Neural cell (in vitro differentiated cells): ENCODE measurements at regions not wholly inside any gene's neighbourhood (a gene's known extent, or its start where the extent isn't known, plus 50 kb on each side); places are given as distances from the start of the nearest gene placed in this dataset.

ENCODE experiments used
- H2AFZ ChIP-seq: fragments of 200-600, 300-800 bp; sonication (generic), shearing (Covaris generic); 2 replicates; pipeline ENCODE4 v1.6.0; 2014; ENCODE audit warnings: low read depth, mild to moderate bottlenecking, antibody characterized with exemption, low read length, moderate library complexity
- H3F3A ChIP-seq: fragments of 200-600 bp; shearing (Covaris generic); 2 replicates; pipeline ENCODE4 v1.6.1; 2016; ENCODE audit warnings: mild to moderate bottlenecking, moderate library complexity, mixed read lengths, antibody characterized with exemption, low read length; ENCODE audit not compliant: insufficient read depth, poor library complexity, severe bottlenecking
- H3K27ac ChIP-seq: fragments of 200-600, 300-800 bp; sonication (generic), shearing (Covaris generic); 2 replicates; pipeline ENCODE4 v1.5.1; 2014; ENCODE audit warnings: mild to moderate bottlenecking, low read length, moderate library complexity
- H3K27me3 ChIP-seq: fragments of 300-800, 200-600 bp; sonication (generic), shearing (Covaris generic); 2 replicates; pipeline ENCODE4 v1.6.0; 2014; ENCODE audit warnings: mild to moderate bottlenecking, low read depth, low read length, moderate library complexity; ENCODE audit not compliant: insufficient read depth
- H3K36me3 ChIP-seq: fragments of 300-800, 200-600 bp; sonication (generic), shearing (Covaris generic); 2 replicates; pipeline ENCODE4 v1.5.1; 2014; ENCODE audit warnings: mild to moderate bottlenecking, antibody characterized with exemption, low read length, moderate library complexity; ENCODE audit not compliant: insufficient read depth
- H3K4me2 ChIP-seq: fragments of 300-800, 200-600 bp; sonication (generic), shearing (Covaris generic); 2 replicates; pipeline ENCODE4 v1.6.0; 2014; ENCODE audit warnings: mild to moderate bottlenecking, low read length
- H3K4me3 ChIP-seq: fragments of 300-800, 200-600 bp; sonication (generic), shearing (Covaris generic); 2 replicates; pipeline ENCODE4 v1.5.1; 2014; ENCODE audit warnings: mild to moderate bottlenecking, low read length, moderate library complexity
- H3K79me2 ChIP-seq: fragments of 200-600 bp; shearing (Covaris generic); replicated peaks from 2 replicates; pipeline ENCODE4 v1.6.0; 2014; ENCODE audit warnings: mild to moderate bottlenecking, low read length, moderate library complexity; ENCODE audit not compliant: insufficient read depth
- H3K9ac ChIP-seq: fragments of 300-800, 200-600 bp; sonication (generic), shearing (Covaris generic); 2 replicates; pipeline ENCODE4 v1.6.1; 2016; ENCODE audit warnings: mild to moderate bottlenecking, low read length, mixed read lengths
- H3K9me2 ChIP-seq: fragments of 200-600 bp; shearing (Covaris generic); 2 replicates; pipeline ENCODE4 v1.6.1; 2016; ENCODE audit warnings: mild to moderate bottlenecking, low read length, mixed read lengths; ENCODE audit not compliant: insufficient read depth
- H3K9me3 ChIP-seq: fragments of 200-600, 300-800 bp; sonication (generic), shearing (Covaris generic); 2 replicates; pipeline ENCODE4 v1.6.1; 2016; ENCODE audit warnings: mild to moderate bottlenecking, mixed run types, low read length, moderate library complexity, mixed read lengths
- H4K20me1 ChIP-seq: fragments of 200-600 bp; shearing (Covaris generic); 2 replicates; pipeline ENCODE4 v1.6.1; 2016; ENCODE audit warnings: mild to moderate bottlenecking, mixed run types; ENCODE audit not compliant: insufficient read depth
- CTCF ChIP-seq: fragments of 450-650 bp; IDR thresholded peaks from 2 replicates; pipeline ENCODE4 v1.5.1; 2014; ENCODE audit warnings: antibody characterized with exemption, mild to moderate bottlenecking, moderate library complexity; ENCODE audit not compliant: poor library complexity, severe bottlenecking
- EP300 ChIP-seq: fragments of 450-650 bp; conservative IDR thresholded peaks from 2 replicates; pipeline ENCODE4 v1.6.1; 2014; ENCODE audit warnings: antibody characterized with exemption, mild to moderate bottlenecking, moderate library complexity; ENCODE audit not compliant: poor library complexity, severe bottlenecking
- EZH2 ChIP-seq: fragments of 200-600, 300-800 bp; shearing (Covaris generic), sonication (generic); IDR thresholded peaks from 2 replicates; pipeline ENCODE4 v1.6.1; 2014; ENCODE audit warnings: antibody characterized with exemption, low read length, borderline replicate concordance, mild to moderate bottlenecking; ENCODE audit not compliant: insufficient read depth, poor library complexity, severe bottlenecking
- MXI1 ChIP-seq: fragments of 450-650 bp; conservative IDR thresholded peaks from 2 replicates; pipeline ENCODE4 v1.6.1; 2014; ENCODE audit warnings: antibody characterized with exemption, mild to moderate bottlenecking; ENCODE audit not compliant: poor library complexity, severe bottlenecking
- POLR2AphosphoS5 ChIP-seq: IDR thresholded peaks from 2 replicates; pipeline ENCODE4 v1.6.1; 2012
- RAD21 ChIP-seq: fragments of 450-650 bp; conservative IDR thresholded peaks from 2 replicates; pipeline ENCODE4 v1.6.1; 2014; ENCODE audit warnings: antibody characterized with exemption, mild to moderate bottlenecking, moderate library complexity
- REST ChIP-seq: IDR thresholded peaks from 2 replicates; pipeline ENCODE4 v1.6.1; 2012; ENCODE audit warnings: borderline replicate concordance
- SMC3 ChIP-seq: fragments of 450-650 bp; conservative IDR thresholded peaks from 2 replicates; pipeline ENCODE4 v1.6.1; 2014; ENCODE audit warnings: antibody characterized with exemption, mild to moderate bottlenecking, moderate library complexity; ENCODE audit not compliant: poor library complexity
- TAF1 ChIP-seq: IDR thresholded peaks from 2 replicates; pipeline ENCODE4 v1.6.1; 2012; ENCODE audit warnings: low read depth

GRCh38 chr1:64363616-64364015, 106.3 kb upstream of the CACHD1 start:
- Histone ChIP-seq H4K20me1 (no peaks in the 10 kb centered on the region), H3K79me2 (no peaks in the 10 kb centered on the region), H3F3A (no peaks in the 10 kb centered on the region), H3K27me3 (no peaks in the 10 kb centered on the region), H3K4me2 (no peak overlapping the region), H3K36me3 (no peaks in the 10 kb centered on the region), H3K27ac (no peak overlapping the region), H2AFZ (no peak overlapping the region), H3K9me3 (no peaks in the 10 kb centered on the region), H3K9me2 (no peaks in the 10 kb centered on the region), H3K4me3 (no peak overlapping the region), H3K9ac (no peak overlapping the region)
- TF ChIP-seq TAF1 (no peak), MXI1 (no peak), REST (no peak), POLR2AphosphoS5 (no peak), EZH2 (no peak), EP300 (no peak), RAD21 (no peak), SMC3 (no peak), CTCF (no peak)

GRCh38 chr1:64366821-64367220, 103.1 kb upstream of the CACHD1 start:
- TF ChIP-seq SMC3 = no peak
- no peak for TF ChIP-seq EZH2
- TF ChIP-seq TAF1 = no peak
- no peak for TF ChIP-seq RAD21
- TF ChIP-seq POLR2AphosphoS5 = no peak
- no peak for TF ChIP-seq CTCF
- TF ChIP-seq EP300 = no peak
- Histone ChIP-seq H3K4me3 (no peak overlapping the region), H3K9me2 (no peaks in the 10 kb centered on the region), H2AFZ (no peak overlapping the region), H3K4me2 (no peak overlapping the region), H3K9ac (no peak overlapping the region), H3K27ac (no peak overlapping the region), H3K36me3 (no peaks in the 10 kb centered on the region), H4K20me1 (no peaks in the 10 kb centered on the region), H3F3A (no peaks in the 10 kb centered on the region), H3K27me3 (no peaks in the 10 kb centered on the region), H3K9me3 (no peaks in the 10 kb centered on the region), H3K79me2 (no peaks in the 10 kb centered on the region)
